Endodermal cell (in vitro differentiated cells): ENCODE measurements at regions not wholly inside any gene's neighbourhood (a gene's known extent, or its start where the extent isn't known, plus 50 kb on each side); places are given as distances from the start of the nearest gene placed in this dataset.

Source experiments
- DNase-seq: peaks from one replicate; pipeline ENCODE4 v3.0.0-alpha.2; 2017
- H3K27ac ChIP-seq: 2 replicates; pipeline ENCODE4 v1.5.1; 2013; ENCODE audit warnings: mild to moderate bottlenecking, low read depth, low read length, moderate library complexity
- H3K27me3 ChIP-seq: 2 replicates; pipeline ENCODE4 v1.6.1; 2013; ENCODE audit warnings: mild to moderate bottlenecking, low read length, moderate library complexity; ENCODE audit not compliant: insufficient read depth, control insufficient read depth, poor library complexity, severe bottlenecking
- H3K36me3 ChIP-seq: 2 replicates; pipeline ENCODE4 v1.7.0; 2013; ENCODE audit warnings: mild to moderate bottlenecking, low read length, moderate library complexity; ENCODE audit not compliant: control insufficient read depth, insufficient read depth
- H3K4me1 ChIP-seq: one replicate; pipeline ENCODE4 v1.7.0; 2013; ENCODE audit warnings: low read length; ENCODE audit not compliant: control insufficient read depth, insufficient read depth
- H3K4me3 ChIP-seq: 2 replicates; pipeline ENCODE4 v1.5.1; 2013; ENCODE audit warnings: mild to moderate bottlenecking, low read length, moderate library complexity
- H3K9ac ChIP-seq: 2 replicates; pipeline ENCODE4 v1.6.1; 2013; ENCODE audit warnings: mild to moderate bottlenecking, low read length, moderate library complexity; ENCODE audit not compliant: poor library complexity, severe bottlenecking; ENCODE audit errors: extremely low read depth
- H3K9me3 ChIP-seq: 2 replicates; pipeline ENCODE4 v1.6.1; 2013; ENCODE audit warnings: mild to moderate bottlenecking, low read length, moderate library complexity; ENCODE audit not compliant: control insufficient read depth
- H3K27ac Mint-ChIP-seq: 2 replicates; pipeline ENCODE4 v1.8.0; 2020; ENCODE audit warnings: mixed read lengths
- H3K27me3 Mint-ChIP-seq: 2 replicates; pipeline ENCODE4 v1.8.0; 2021; ENCODE audit warnings: mild to moderate bottlenecking, mixed read lengths; ENCODE audit not compliant: insufficient read depth
- H3K36me3 Mint-ChIP-seq: 2 replicates; pipeline ENCODE4 v1.8.0; 2020; ENCODE audit warnings: low read depth, mixed read lengths
- H3K4me1 Mint-ChIP-seq: 2 replicates; pipeline ENCODE4 v1.8.0; 2020; ENCODE audit warnings: mixed read lengths
- H3K4me3 Mint-ChIP-seq: 2 replicates; pipeline ENCODE4 v1.8.0; 2020; ENCODE audit warnings: mild to moderate bottlenecking, moderate library complexity, mixed read lengths
- H3K9me3 Mint-ChIP-seq: 2 replicates; pipeline ENCODE4 v1.8.0; 2020; ENCODE audit warnings: mild to moderate bottlenecking, mixed read lengths
- WGBS, 2 experiments: methylation state at CpG; one replicate each; pipeline versions ENCODE4 v1.1.5 to v1.1.7; 2013; ENCODE audit warnings: missing lambda C conversion rate in 2 of 2, mixed read lengths in 1 of 2; ENCODE audit not compliant: insufficient coverage in 1 of 2, insufficient read length in 1 of 2; 5-methylcytosine and 5-hydroxymethylcytosine counted together
- TF ChIP-seq, protein P1 (sequence below): fragments of 200-600 bp; sonication (generic); conservative IDR thresholded peaks from 2 replicates; pipeline ENCODE4 v1.5.0; 2021; ENCODE audit warnings: antibody characterized with exemption, mild to moderate bottlenecking

DNA sequence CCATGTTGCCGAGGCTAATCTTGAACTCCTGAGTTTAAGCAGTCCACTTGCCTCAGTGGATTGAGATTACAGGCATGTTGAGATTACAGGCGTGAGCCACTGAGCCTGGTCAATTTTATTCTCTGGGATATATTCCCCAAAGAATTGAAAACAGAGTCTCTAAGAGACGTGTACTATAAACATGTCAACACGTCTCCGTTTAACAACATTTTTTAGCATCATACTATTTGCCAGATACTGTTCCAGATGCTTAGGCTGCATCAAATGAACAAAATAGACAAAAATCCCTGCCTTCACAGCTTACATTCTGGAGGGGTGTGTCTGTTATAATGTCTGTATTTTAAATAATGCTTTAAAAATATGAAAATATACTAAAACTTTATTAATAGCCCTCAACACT lies 54.1 kb upstream of the PRKG1 start:
- no peak overlapping the region for H3K27ac Mint-ChIP-seq
- no peak overlapping the region for H3K4me3 Mint-ChIP-seq
- no peak for DNase-seq

DNA sequence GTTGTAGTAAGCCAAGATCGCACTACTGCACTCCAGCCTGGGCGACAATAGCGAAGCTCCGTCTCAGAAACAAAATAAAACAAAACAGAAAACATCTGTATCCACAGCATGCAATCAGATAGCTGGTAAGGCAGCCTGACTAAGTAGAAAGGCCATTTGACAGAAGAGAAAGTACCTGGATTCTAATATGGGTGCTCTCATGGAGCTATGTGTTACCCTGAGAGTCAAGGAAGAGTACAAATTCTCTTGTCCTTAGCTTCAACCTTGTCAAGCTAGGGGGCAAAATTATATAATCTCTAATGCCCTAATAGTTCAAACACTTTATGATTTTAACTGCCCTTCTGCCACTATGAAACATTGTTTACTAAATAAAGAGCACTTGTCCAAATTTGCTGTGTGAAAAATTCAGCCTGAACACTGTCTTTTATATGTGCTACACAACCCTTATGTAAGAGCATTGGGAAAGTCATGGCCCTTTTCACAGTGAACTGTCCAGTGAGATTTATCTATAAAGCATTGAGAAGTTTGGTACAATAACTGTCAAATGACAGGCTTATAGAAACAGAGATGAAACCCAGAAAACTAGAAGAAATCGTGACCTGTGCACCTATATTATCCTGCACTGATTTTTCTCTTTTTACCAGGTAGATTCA lies 51.2 kb upstream of the PRKG1 start:
- Mint-ChIP-seq H3K36me3 (no peaks in the 10 kb centered on the region), H3K27me3 (no peaks in the 10 kb centered on the region), H3K4me3 (no peak overlapping the region), H3K4me1 (no peaks in the 10 kb centered on the region), H3K9me3 (no peaks in the 10 kb centered on the region), H3K27ac (no peak overlapping the region)
- Histone ChIP-seq H3K4me3 (no peak overlapping the region), H3K9ac (no peak overlapping the region), H3K27ac (no peak overlapping the region), H3K4me1 (no peaks in the 10 kb centered on the region), H3K9me3 (no peaks in the 10 kb centered on the region), H3K27me3 (no peaks in the 10 kb centered on the region), H3K36me3 (no peaks in the 10 kb centered on the region)
- DNase-seq, result no peak
- TF ChIP-seq, protein P1, sequence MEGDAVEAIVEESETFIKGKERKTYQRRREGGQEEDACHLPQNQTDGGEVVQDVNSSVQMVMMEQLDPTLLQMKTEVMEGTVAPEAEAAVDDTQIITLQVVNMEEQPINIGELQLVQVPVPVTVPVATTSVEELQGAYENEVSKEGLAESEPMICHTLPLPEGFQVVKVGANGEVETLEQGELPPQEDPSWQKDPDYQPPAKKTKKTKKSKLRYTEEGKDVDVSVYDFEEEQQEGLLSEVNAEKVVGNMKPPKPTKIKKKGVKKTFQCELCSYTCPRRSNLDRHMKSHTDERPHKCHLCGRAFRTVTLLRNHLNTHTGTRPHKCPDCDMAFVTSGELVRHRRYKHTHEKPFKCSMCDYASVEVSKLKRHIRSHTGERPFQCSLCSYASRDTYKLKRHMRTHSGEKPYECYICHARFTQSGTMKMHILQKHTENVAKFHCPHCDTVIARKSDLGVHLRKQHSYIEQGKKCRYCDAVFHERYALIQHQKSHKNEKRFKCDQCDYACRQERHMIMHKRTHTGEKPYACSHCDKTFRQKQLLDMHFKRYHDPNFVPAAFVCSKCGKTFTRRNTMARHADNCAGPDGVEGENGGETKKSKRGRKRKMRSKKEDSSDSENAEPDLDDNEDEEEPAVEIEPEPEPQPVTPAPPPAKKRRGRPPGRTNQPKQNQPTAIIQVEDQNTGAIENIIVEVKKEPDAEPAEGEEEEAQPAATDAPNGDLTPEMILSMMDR, result no peak
- 90% methylated on average over 5 of the region's 5 CpGs; no CpG with 5 or more reads in 1 of the 2 experiments for WGBS, 2 experiments

More for the DNA sequence above, 54.1 kb upstream of the PRKG1 start:
- H3K4me3 ChIP-seq, result no peak overlapping the region
- H3K36me3 ChIP-seq, result no peaks in the 10 kb centered on the region
- no peaks in the 10 kb centered on the region for H3K27me3 ChIP-seq
- H3K9ac ChIP-seq, result no peak overlapping the region
- Mint-ChIP-seq H3K36me3 (no peaks in the 10 kb centered on the region), H3K27me3 (no peaks in the 10 kb centered on the region), H3K9me3 (no peaks in the 10 kb centered on the region), H3K4me1 (no peaks in the 10 kb centered on the region)
- no peaks in the 10 kb centered on the region for H3K4me1 ChIP-seq
- H3K9me3 ChIP-seq, result no peaks in the 10 kb centered on the region
- no peak overlapping the region for H3K27ac ChIP-seq
- TF ChIP-seq, protein P1, result no peak
- 97 to 100% methylated on average over 4 to 5 of the region's 5 CpGs for WGBS, 2 experiments

DNA sequence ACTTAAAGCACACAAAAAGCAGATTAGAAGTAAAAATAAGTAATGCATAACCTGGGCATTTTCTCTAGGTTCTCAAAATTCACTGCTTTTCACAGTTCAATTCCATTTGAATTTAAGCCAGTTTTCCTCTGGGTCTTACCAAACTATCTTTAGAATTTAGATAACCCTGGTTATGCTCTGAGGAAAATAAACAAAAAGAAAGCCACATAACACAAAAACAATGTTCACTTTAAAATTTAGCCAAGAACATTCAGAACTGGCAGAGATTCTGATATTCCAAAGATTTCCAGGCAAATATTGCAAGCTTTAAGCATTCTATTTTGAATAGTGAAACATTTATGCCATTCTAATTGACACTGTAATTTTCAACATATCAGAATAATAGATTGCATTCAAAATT lies 50.7 kb upstream of the PRKG1 start:
- Mint-ChIP-seq H3K9me3 (no peaks in the 10 kb centered on the region), H3K4me1 (no peaks in the 10 kb centered on the region)

More for the DNA sequence above, 50.7 kb upstream of the PRKG1 start:
- no peak overlapping the region for H3K4me3 ChIP-seq
- TF ChIP-seq, protein P1, result no peak
- no peaks in the 10 kb centered on the region for H3K9me3 ChIP-seq
- no peak overlapping the region for H3K27ac ChIP-seq
- no peak for DNase-seq
- H3K27me3 ChIP-seq, result no peaks in the 10 kb centered on the region
- Mint-ChIP-seq H3K27me3 (no peaks in the 10 kb centered on the region), H3K36me3 (no peaks in the 10 kb centered on the region), H3K4me3 (no peak overlapping the region), H3K27ac (no peak overlapping the region)
- H3K9ac ChIP-seq, result no peak overlapping the region
- H3K36me3 ChIP-seq, result no peaks in the 10 kb centered on the region
- H3K4me1 ChIP-seq, result no peaks in the 10 kb centered on the region
